ENCODE measurements at regions not wholly inside any gene's neighbourhood (a gene's known extent, or its start where the extent isn't known, plus 50 kb on each side); places are given as distances from the start of the nearest gene placed in this dataset.

DNA sequence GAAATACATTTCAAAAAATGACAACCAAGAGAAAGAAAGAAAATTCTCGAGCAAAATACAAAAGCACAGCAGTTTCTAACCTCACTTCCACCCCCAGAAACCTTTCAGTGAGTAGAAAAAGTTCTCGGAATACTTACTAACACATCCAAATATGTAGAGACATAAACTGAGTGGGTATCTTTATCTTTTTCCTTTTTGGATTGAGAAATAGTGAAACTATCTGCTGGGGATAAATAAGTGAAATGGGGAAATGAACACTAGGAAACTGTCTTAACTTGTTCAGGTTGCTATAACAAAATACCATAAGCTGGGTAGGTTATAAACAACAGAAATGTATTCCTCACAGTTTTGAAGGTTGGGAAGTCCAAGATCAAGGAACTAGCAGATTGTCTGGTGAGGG, 72.0 kb downstream of the VCAM1 start:
- no peaks in the 10 kb centered on the region for H3K27me3 ChIP-seq
- intact Hi-C loops (cut with DNase I) = no loop called here
- no peak overlapping the region for H3K27ac ChIP-seq
- H3K9me3 ChIP-seq = no peaks in the 10 kb centered on the region
- no peak overlapping the region for H3K4me3 ChIP-seq
- no peaks in the 10 kb centered on the region for H3K4me1 ChIP-seq
- no peaks in the 10 kb centered on the region for H3K36me3 ChIP-seq (replicated peaks in 1 of 2; ENCODE audit: insufficient read depth in 1 of 2, low read depth in 2 of 2)
- ATAC-seq (no peak), DNase-seq (no peak)
- WGBS, 2 donors = 48 to 58% methylated on average over 2 of the region's 2 CpGs
- TF ChIP-seq CTCF (IDR thresholded peaks at IDR 0.05) = no peak
- no peak for TF ChIP-seq POLR2A (IDR thresholded peaks at IDR 0.05)

- H3K27me3 ChIP-seq = no peaks in the 10 kb centered on the region
- no peaks in the 10 kb centered on the region for H3K9me3 ChIP-seq
- 51 to 54% methylated on average over 3 of the region's 3 CpGs for WGBS, 2 donors
- TF ChIP-seq CTCF (IDR thresholded peaks at IDR 0.05) (no peak), POLR2A (IDR thresholded peaks at IDR 0.05) (no peak)
- DNase-seq = no peak
- intact Hi-C loops (cut with DNase I) = no loop called here
- no peak for ATAC-seq
- H3K4me3 ChIP-seq = no peak overlapping the region
- H3K4me1 ChIP-seq = no peaks in the 10 kb centered on the region
- H3K27ac ChIP-seq = no peak overlapping the region
- no peaks in the 10 kb centered on the region for H3K36me3 ChIP-seq (replicated peaks in 1 of 2; ENCODE audit: insufficient read depth in 1 of 2, low read depth in 2 of 2)
Measured at GRCh38 chr1:100793659-100794058, 74.1 kb downstream of the VCAM1 start.

DNA sequence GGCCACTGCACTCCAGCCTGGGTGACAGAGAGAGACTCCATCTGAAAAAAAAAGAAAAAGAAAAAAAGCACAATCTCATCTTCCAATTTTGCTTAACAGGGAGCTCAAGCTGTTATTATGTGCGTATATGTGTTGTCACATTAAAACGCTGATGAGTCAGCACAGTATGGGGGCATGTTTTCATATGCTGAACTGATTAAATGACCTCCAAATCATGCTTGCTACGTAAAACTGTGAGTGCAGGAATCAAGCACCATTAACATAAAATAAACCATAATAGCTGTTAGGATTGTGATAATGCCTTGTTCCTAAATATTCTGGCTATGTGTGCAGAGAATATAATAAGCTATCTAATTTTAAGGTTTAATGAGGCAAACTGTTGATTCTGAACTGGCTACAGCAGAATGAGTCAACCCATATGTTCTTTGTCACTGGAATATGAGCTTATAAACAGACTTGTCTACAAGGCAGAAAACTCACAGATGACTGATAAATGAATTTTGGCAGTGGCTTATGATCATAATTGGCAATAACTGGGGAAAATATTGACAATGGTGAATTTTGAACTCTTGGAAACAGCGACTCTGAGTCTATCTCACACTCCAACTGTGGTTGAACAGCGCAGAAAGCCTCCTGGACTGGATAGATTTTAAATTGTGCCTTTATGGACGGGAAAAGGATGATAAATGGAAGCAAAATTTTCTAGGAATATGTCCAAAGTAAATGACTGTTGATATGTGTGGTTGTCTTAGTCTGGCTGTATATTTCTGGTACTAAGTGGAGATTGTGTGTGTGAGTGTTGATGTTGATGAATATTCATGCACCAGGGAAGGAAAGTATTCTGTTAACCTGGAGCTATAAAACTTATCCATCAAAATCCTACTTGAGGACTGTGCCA, 75.5 kb downstream of the VCAM1 start:
- ATAC-seq = no peak
- Histone ChIP-seq H3K4me3 (no peak overlapping the region), H3K9me3 (no peaks in the 10 kb centered on the region), H3K27me3 (no peaks in the 10 kb centered on the region), H3K27ac (no peak overlapping the region), H3K36me3 (replicated peaks in 1 of 2; ENCODE audit: insufficient read depth in 1 of 2, low read depth in 2 of 2) (no peaks in the 10 kb centered on the region), H3K4me1 (no peaks in the 10 kb centered on the region)
- 64 to 68% methylated on average over 6 of the region's 6 CpGs for WGBS, 2 donors
- DNase-seq = no peak
- intact Hi-C loops (cut with DNase I) = no loop called here
- no peak for TF ChIP-seq CTCF (IDR thresholded peaks at IDR 0.05)
- TF ChIP-seq POLR2A (IDR thresholded peaks at IDR 0.05) = no peak

GRCh38 chr1:100795646-100795985, 76.1 kb downstream of the VCAM1 start:
- intact Hi-C loops (cut with DNase I) = no loop called here
- Histone ChIP-seq H3K36me3 (replicated peaks in 1 of 2; ENCODE audit: insufficient read depth in 1 of 2, low read depth in 2 of 2) (no peaks in the 10 kb centered on the region), H3K4me1 (no peaks in the 10 kb centered on the region), H3K27ac (no peak overlapping the region), H3K27me3 (no peaks in the 10 kb centered on the region), H3K9me3 (no peaks in the 10 kb centered on the region), H3K4me3 (no peak overlapping the region)
- no peak for ATAC-seq
- TF ChIP-seq POLR2A (IDR thresholded peaks at IDR 0.05) (no peak), CTCF (IDR thresholded peaks at IDR 0.05) (no peak)
- no peak for DNase-seq
- 52 to 61% methylated on average over 3 of the region's 3 CpGs for WGBS, 2 donors

- TF ChIP-seq POLR2A (IDR thresholded peaks at IDR 0.05) (no peak), CTCF (IDR thresholded peaks at IDR 0.05) (no peak)
- intact Hi-C loops (cut with DNase I) = no loop called here
- H3K27ac ChIP-seq = no peak overlapping the region
- DNase-seq (no peak), ATAC-seq (no peak)
- no peaks in the 10 kb centered on the region for H3K36me3 ChIP-seq (replicated peaks in 1 of 2; ENCODE audit: insufficient read depth in 1 of 2, low read depth in 2 of 2)
- H3K4me1 ChIP-seq = no peaks in the 10 kb centered on the region
- H3K27me3 ChIP-seq = no peaks in the 10 kb centered on the region
- H3K9me3 ChIP-seq = no peaks in the 10 kb centered on the region
- no peak overlapping the region for H3K4me3 ChIP-seq
Measured at GRCh38 chr1:100796046-100796445, 76.5 kb downstream of the VCAM1 start.

Measured in body of pancreas (tissue), 4 donors.